Tibial artery (tissue), 4 donors: ENCODE measurements at regions not wholly inside any gene's neighbourhood (a gene's known extent, or its start where the extent isn't known, plus 50 kb on each side); places are given as distances from the start of the nearest gene placed in this dataset.

Experiments
- DNase-seq, 2 donors: peaks; one replicate each; pipeline ENCODE4 v3.0.0-alpha.2; 2019
- H3K27ac ChIP-seq, 2 donors: fragments of 200-600 bp; sonication (generic) in 1 of 2; 1 replicate in 1 of 2; 2 replicates in 1 of 2; pipeline ENCODE4 v1.5.1; 2018 to 2019; ENCODE audit warnings: mild to moderate bottlenecking in 1 of 2
- H3K27me3 ChIP-seq, 2 donors: fragments of 200-600 bp; sonication (generic) in 1 of 2; one replicate each; pipeline versions ENCODE4 v1.5.1 to v1.6.0; 2016 to 2019
- H3K36me3 ChIP-seq, 3 donors: fragments of 200-600 bp; sonication (generic) in 2 of 3; one replicate each; pipeline ENCODE4 v1.5.1; 2016 to 2019; ENCODE audit warnings: mild to moderate bottlenecking in 2 of 3
- H3K4me1 ChIP-seq, 4 donors: fragments of 200-600 bp; sonication (generic) in 2 of 4; 1 replicate in 3 of 4; 2 replicates in 1 of 4; pipeline ENCODE4 v1.5.1; 2016 to 2019
- H3K4me3 ChIP-seq, 2 donors: fragments of 200-600 bp; sonication (generic) in 1 of 2; 1 replicate in 1 of 2; 2 replicates in 1 of 2; pipeline ENCODE4 v1.5.1; 2018 to 2019; ENCODE audit warnings: mild to moderate bottlenecking in 2 of 2
- H3K9me3 ChIP-seq, 3 donors: fragments of 200-600 bp; sonication (generic) in 1 of 3; one replicate each; pipeline ENCODE4 v1.5.1; 2016 to 2019
- CTCF ChIP-seq, 2 experiments: fragments of 200-600 bp in 1 of 2; fragments of 450-650 bp in 1 of 2; IDR thresholded peaks; one replicate each; pipeline ENCODE4 v1.5.1; 2017 to 2019; ENCODE audit warnings: antibody characterized with exemption in 2 of 2, mild to moderate bottlenecking in 1 of 2, moderate library complexity in 1 of 2
- intact Hi-C: fragments of 100-400 bp; cut with DNase I; formaldehyde crosslinking; loops from one replicate; pipeline ENCODE4 v1.15.0; 2023; ENCODE audit warnings: low total_unique reads

- no peak for TF ChIP-seq CTCF (IDR thresholded peaks at IDR 0.05)
- H3K27ac ChIP-seq, result no peak overlapping the region
- H3K4me1 ChIP-seq, result peaks cover 0 to 9% (median 0%) of the 10 kb centered on the region in 4 donors
- H3K36me3 ChIP-seq, result no peaks in the 10 kb centered on the region
- intact Hi-C loops, result no loop called here
- no peak for DNase-seq
- no peak overlapping the region for H3K4me3 ChIP-seq
- H3K27me3 ChIP-seq, result no peaks in the 10 kb centered on the region
- H3K9me3 ChIP-seq, result no peaks in the 10 kb centered on the region
Measured at GRCh38 chr4:124790471-124790870, 77.9 kb upstream of the ANKRD50 start.

GRCh38 chr4:124786634-124787033 lies 74.1 kb upstream of the ANKRD50 start:
- TF ChIP-seq CTCF (IDR thresholded peaks at IDR 0.05), result no peak
- no peak for DNase-seq
- no peaks in the 10 kb centered on the region for H3K27me3 ChIP-seq

GRCh38 chr4:124785645-124786044 lies 73.1 kb upstream of the ANKRD50 start:
- intact Hi-C loops, result no loop called here
- Histone ChIP-seq H3K4me1 (no peaks in the 10 kb centered on the region), H3K4me3 (no peak overlapping the region), H3K27ac (no peak overlapping the region), H3K36me3 (no peaks in the 10 kb centered on the region), H3K9me3 (no peaks in the 10 kb centered on the region), H3K27me3 (no peaks in the 10 kb centered on the region)
- no peak for DNase-seq
- TF ChIP-seq CTCF (IDR thresholded peaks at IDR 0.05), result no peak

More at GRCh38 chr4:124786634-124787033, 74.1 kb upstream of the ANKRD50 start:
- Histone ChIP-seq H3K27ac (no peak overlapping the region), H3K4me3 (no peak overlapping the region), H3K9me3 (no peaks in the 10 kb centered on the region), H3K36me3 (no peaks in the 10 kb centered on the region), H3K4me1 (no peaks in the 10 kb centered on the region)
- intact Hi-C loops, result no loop called here

GRCh38 chr4:124783847-124784246 lies 71.3 kb upstream of the ANKRD50 start:
- Histone ChIP-seq H3K27ac (no peak overlapping the region), H3K36me3 (no peaks in the 10 kb centered on the region), H3K4me1 (no peaks in the 10 kb centered on the region), H3K9me3 (no peaks in the 10 kb centered on the region), H3K27me3 (no peaks in the 10 kb centered on the region), H3K4me3 (no peak overlapping the region)
- DNase-seq, result no peak
- intact Hi-C loops, result no loop called here
- no peak for TF ChIP-seq CTCF (IDR thresholded peaks at IDR 0.05)

- Histone ChIP-seq H3K4me3 (no peak overlapping the region), H3K9me3 (peaks cover 0 to 13% (median 0%) of the 10 kb centered on the region in 3 donors), H3K4me1 (no peaks in the 10 kb centered on the region), H3K27ac (no peak overlapping the region), H3K27me3 (no peaks in the 10 kb centered on the region), H3K36me3 (no peaks in the 10 kb centered on the region)
- TF ChIP-seq CTCF (IDR thresholded peaks at IDR 0.05), result no peak
- no peak for DNase-seq
- intact Hi-C loops, result no loop called here
Measured at GRCh38 chr4:124777007-124777406, 64.5 kb upstream of the ANKRD50 start.
